Skin epidermis (tissue), 12 donors: ENCODE measurements at regions not wholly inside any gene's neighbourhood (a gene's known extent, or its start where the extent isn't known, plus 50 kb on each side); places are given as distances from the start of the nearest gene placed in this dataset.

Experiments used
- H3K27ac ChIP-seq, 21 experiments: fragments of 200-600 bp; sonication (generic) in 11 of 21; one replicate each; pipeline ENCODE4 v1.5.0; 2020; ENCODE audit warnings: mild to moderate bottlenecking in 3 of 21, inconsistent platforms in 2 of 21, moderate library complexity in 2 of 21
- H3K4me3 ChIP-seq, 7 experiments: fragments of 200-600 bp; sonication (generic) in 2 of 7; one replicate each; pipeline ENCODE4 v1.5.0; 2020; ENCODE audit warnings: inconsistent platforms in 2 of 7, mild to moderate bottlenecking in 2 of 7, moderate library complexity in 1 of 7

- Histone ChIP-seq H3K4me3 (no peak overlapping the region), H3K27ac (no peak overlapping the region)
Observed at GRCh38 chr12:13772264-13772663, 209.1 kb downstream of the GRIN2B start.

- H3K4me3 ChIP-seq = no peak overlapping the region
- no peak overlapping the region for H3K27ac ChIP-seq
Observed at GRCh38 chr12:13770576-13770975, 210.8 kb downstream of the GRIN2B start.

DNA sequence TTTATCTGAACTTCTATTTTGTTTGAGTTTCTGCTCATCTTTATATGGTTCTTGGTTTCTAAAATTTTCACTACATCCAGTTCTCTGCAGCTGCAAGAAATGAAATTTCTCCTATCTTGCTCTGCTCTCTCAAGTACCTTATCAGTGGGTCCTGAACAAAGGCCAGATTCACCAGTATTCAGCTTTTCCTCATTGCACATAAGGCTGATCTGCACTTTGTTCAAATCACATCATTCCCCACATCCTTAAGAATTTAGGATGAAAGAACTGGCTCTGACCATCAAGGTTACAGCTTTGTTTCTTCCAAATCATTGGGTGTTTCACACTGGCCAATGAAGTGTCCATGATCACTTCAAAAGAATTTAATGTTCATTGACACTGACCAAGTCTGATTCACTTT lies 211.4 kb downstream of the GRIN2B start:
- Histone ChIP-seq H3K27ac (no peak overlapping the region), H3K4me3 (no peak overlapping the region)

- no peak overlapping the region for H3K4me3 ChIP-seq
- no peak overlapping the region for H3K27ac ChIP-seq
Observed at GRCh38 chr12:13769273-13769672, 212.1 kb downstream of the GRIN2B start.

GRCh38 chr12:13764748-13765147 lies 216.7 kb downstream of the GRIN2B start:
- no peak overlapping the region for H3K4me3 ChIP-seq
- H3K27ac ChIP-seq = no peak overlapping the region

DNA sequence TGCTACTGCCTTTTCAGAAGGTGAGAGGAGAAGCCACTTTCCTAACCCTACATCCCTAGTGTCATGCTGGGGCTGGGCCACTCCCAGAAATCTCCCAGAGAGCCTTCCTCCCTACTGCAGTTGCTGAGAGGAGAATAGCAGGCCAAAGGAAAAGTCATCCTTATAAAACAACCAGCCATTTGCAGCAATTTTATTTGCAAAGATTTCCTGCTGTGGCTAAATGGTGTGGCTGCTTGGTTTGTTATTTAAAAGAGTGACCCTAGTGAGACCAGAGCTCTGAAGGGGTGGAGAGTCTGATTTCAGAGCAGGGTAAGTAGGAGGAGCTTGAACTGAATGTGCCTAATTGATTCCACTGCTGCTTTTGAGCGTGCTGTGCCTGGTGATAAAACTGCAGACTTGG lies 232.0 kb downstream of the GRIN2B start:
- Histone ChIP-seq H3K4me3 (no peak overlapping the region), H3K27ac (no peak overlapping the region)

DNA sequence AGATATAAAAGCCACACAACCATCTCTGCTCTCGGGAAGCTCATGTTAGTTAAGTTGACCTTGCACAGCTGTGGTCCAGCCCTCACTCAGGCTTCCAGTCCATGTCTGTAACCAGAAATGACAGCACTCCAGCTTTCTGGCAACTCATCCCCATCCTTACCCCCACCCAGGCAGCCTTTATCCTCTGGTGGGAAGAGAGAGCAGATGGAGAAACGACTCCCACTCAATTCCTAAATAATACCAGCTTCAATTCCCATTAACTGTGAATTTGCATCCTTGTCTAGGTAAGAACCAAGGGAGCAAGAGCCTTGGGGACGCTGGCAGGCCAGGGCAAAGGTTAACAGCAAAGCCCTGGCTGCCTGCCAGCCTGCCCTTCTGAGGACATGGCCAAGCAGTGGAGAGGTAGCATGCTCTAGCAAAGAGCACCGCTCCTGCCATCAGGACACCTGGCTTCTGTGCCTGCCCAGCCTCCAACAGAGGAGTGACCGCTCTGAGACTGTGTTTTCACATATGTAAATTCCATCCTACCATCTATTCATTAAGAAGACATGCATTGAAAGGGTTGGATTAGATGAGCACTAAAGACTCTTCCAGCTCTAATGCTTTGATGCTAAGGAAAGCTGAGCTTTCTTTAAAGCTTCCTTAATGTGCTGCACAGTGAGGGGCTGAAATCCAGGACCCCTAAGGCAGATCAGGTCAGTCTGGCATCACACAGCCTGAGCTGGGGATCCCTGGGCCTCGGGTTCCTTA lies 236.1 kb downstream of the GRIN2B start:
- Histone ChIP-seq H3K4me3 (no peak overlapping the region), H3K27ac (no peak overlapping the region)

DNA sequence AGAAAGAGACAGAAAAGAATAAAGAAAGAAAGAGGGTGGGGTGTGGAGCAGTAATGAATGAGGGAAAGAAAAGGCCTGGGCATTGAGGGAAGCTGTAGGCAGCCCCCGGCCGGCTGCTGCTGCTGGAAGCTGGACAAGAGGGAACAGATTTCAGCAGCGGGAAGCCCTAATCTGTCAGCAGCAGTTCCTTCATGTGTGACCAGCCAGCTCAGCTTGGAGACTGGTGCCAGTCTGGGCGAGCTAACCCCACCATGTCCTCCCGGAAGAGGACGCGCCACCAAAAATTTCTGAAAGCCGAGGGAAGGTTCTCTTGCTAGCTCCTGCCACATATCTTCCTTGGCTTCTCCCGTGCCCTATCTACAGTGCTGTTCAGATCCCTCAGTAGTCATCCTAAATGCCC lies 236.8 kb downstream of the GRIN2B start:
- Histone ChIP-seq H3K4me3 (no peak overlapping the region), H3K27ac (no peak overlapping the region)

DNA sequence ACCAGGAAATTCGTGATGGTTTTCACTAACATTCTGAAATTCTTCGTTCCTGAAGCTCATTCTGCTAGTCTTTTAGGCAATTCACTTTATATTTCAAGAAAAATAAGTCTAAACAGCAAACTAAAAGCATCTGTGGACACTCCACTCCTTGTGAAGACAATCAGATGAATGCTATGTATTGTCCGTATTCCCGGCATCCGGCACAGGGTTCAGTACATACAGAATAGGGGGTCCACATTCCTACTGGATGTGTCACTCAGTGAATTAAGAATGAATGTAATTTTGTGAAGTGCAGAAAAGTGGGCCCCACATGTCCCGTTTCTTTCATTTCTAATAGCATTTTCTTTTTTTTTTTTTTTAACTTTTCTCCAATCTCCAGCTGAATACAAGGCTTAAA lies 241.3 kb downstream of the GRIN2B start:
- Histone ChIP-seq H3K27ac (no peak overlapping the region), H3K4me3 (no peak overlapping the region)

DNA sequence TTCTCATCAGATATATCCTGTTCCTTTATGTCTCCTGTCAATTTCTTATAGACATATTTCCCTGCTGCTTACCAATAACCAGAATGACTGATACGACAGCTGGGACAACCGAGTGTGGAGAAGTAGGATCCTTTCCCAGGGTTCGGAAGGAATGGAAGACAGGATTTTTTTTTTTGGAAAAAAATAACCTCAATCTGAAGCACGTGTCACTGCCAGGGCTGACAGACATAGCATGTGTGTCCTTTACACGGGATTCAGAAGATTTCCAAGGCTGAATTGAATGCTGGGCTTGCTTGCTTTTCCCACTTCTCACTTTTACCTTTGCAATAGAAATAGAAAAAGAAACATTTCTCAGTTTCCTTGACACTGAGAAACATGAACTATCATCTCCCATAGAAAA lies 245.7 kb downstream of the GRIN2B start:
- Histone ChIP-seq H3K4me3 (no peak overlapping the region), H3K27ac (no peak overlapping the region)

GRCh38 chr12:13734584-13735152 lies 246.7 kb downstream of the GRIN2B start:
- Histone ChIP-seq H3K4me3 (no peak overlapping the region), H3K27ac (no peak overlapping the region)

DNA sequence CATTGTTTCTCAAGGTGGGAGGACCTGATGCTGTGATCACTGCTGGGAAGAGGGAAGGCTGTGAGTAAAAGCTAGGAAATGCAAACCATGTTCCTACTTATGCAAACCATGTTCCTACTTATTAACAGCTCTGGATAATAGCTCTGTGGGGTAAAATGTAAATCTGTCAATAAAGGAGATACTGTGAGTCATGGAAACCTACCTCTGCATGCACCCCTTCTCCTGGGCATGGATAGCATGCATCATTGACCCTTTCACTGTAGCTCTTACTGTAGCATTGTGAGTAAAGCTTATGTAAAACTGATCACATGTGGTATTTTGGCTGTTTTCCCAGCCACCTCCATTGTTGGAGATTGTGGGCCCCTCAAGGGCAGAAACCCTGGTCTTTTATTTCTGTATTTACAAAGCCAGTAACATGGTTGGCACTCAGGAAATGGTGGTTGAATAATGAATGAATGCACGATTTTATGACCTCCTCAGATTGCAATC lies 253.7 kb downstream of the GRIN2B start:
- Histone ChIP-seq H3K27ac (no peak overlapping the region), H3K4me3 (no peak overlapping the region)

DNA sequence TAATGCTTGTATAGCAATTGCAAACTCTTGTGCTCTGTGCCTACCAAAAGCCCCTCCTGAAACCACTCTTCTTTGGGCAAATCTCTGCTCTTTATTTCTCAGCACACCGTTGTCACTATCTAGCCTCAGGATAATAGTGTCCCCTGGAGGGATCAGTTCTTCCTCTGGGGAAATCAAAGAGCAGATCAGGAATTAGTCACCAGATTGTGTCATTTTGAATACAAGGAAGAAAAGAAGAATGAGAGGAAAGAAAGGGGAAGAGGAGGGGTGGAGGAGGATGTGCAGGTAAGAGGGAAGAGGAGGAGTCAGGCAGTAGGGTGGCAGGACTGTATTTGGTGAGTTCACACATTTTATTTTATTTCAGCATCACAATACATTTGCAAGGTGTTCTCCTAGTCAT lies 256.4 kb downstream of the GRIN2B start:
- Histone ChIP-seq H3K27ac (no peak overlapping the region), H3K4me3 (no peak overlapping the region)

- no peak overlapping the region for H3K4me3 ChIP-seq
- H3K27ac ChIP-seq = no peak overlapping the region
Observed at GRCh38 chr12:13724136-13724535, 257.3 kb downstream of the GRIN2B start.

DNA sequence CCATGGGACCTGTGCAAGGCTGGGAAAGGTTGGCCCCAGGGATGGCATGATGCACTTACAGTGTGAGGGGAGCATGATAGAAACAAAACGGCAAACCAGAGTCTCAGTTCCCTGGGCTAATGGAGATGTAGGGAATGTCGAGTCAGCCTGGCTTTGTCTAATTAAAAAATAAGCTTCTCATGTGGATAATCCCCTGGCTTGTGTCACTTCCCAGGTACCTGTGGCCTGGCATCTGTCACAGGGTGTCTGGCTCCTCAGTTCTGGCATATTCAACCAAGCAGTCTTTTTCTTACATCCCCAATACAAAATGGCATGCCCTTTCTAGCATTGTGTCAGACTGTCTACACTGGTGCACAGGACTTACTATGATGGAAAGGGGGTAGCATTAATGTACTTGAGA lies 261.4 kb downstream of the GRIN2B start:
- H3K27ac ChIP-seq = no peak overlapping the region

GRCh38 chr12:13718271-13718670 lies 263.1 kb downstream of the GRIN2B start:
- H3K27ac ChIP-seq = no peak overlapping the region
- no peak overlapping the region for H3K4me3 ChIP-seq

More for the DNA sequence above, 261.4 kb downstream of the GRIN2B start:
- H3K4me3 ChIP-seq = no peak overlapping the region

DNA sequence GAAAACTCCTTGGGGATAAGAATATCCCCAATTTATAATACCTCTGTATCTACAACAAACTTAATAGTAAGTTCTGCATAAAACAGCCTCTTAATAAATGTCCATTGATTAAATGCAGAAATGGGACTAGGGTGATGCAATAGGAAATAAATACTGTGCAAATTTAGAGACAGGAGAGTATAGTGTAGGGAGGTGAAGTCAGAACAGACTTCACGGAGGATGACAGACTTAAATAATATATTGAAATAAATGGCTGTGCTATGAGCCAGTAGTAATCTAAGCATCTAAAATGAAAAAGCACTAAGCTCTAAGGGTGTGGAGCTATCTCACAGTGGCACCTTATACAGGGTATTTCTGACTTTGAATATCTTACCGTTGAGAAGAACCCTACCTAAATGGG lies 265.3 kb downstream of the GRIN2B start:
- Histone ChIP-seq H3K27ac (no peak overlapping the region), H3K4me3 (no peak overlapping the region)

DNA sequence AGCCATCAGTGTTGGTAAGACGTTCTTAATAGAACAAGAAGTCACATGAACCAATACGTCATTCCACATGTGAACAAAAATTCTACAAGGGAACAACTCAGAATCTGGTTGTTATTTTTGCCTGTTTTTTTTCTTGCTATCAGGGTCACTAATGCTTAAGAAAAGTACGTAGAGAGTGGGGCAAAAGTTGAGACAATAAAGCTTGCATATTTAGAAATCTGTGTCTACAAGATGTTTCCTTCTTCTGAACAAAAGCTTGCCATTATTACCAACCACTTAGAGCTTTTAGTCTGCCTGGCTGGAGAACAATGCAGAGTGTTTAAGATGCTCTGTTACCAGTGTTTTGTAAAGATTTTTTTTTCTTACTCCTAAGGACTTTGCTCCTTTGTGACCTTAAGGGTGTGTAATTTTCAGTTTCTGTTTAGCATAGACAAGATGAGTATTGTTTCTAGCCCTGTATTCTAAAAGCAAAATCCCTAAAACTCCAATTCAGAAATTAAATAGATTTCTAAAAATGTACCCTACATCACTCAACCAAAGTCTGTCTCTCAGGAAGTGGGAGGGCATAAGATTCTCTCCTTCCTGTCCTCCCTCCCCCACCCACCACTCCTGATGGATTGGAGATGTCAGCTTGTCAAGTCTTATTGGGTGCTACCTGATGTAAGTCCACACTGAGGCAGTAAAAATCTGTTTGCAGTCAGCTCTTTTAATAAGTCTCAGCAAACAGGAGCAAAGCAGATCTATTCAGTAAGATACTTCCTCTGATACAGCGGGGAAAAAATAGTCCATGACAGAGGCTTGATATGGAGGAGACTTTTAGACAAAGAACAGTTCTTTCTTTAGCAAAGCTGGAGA lies 267.6 kb downstream of the GRIN2B start:
- Histone ChIP-seq H3K4me3 (no peak overlapping the region), H3K27ac (no peak overlapping the region)

- H3K27ac ChIP-seq = no peak overlapping the region
- H3K4me3 ChIP-seq = no peak overlapping the region
Observed at GRCh38 chr12:13707829-13708228, 273.6 kb downstream of the GRIN2B start.

- no peak overlapping the region for H3K27ac ChIP-seq
- H3K4me3 ChIP-seq = no peak overlapping the region
Observed at GRCh38 chr12:13702381-13702780, 279.0 kb downstream of the GRIN2B start.

DNA sequence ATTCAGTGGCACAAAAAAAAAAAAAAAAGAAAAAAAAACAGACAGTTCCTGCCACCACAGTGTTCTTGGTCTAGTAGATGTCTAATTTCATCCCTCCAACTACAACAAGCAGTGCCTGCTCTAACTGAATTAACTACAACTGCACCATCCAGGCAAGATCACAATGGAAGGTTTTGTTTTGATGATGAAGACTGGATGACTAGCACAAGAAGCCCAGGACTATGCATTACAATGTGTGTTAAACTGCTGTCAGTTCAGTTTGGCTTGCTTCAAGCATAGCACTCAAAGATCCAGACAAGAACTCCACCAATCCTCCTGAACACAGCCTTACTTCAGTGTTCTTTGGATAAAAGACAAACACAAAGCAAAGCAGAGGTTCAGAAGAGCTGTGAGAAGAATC lies 279.9 kb downstream of the GRIN2B start:
- H3K4me3 ChIP-seq = no peak overlapping the region
- H3K27ac ChIP-seq = no peak overlapping the region
